MG63 (cell line): ENCODE measurements at regions not wholly inside any gene's neighbourhood (a gene's known extent, or its start where the extent isn't known, plus 50 kb on each side); places are given as distances from the start of the nearest gene placed in this dataset.
A peak's percentile ranks its signal among the peaks of the same experiment; 100 is the strongest.

Experiments used
- DNase-seq: peaks from one replicate; pipeline ENCODE4 v3.0.0-alpha.2; 2020
- H3K27me3 ChIP-seq: fragments of 250-450 bp; sonication (Bioruptor Pico); 2 replicates; pipeline ENCODE4 v1.5.1; 2020; ENCODE audit warnings: mild to moderate bottlenecking, moderate library complexity
- H3K36me3 ChIP-seq: fragments of 250-450 bp; sonication (Bioruptor Pico); 2 replicates; pipeline ENCODE4 v1.5.1; 2020; ENCODE audit warnings: mild to moderate bottlenecking, moderate library complexity
- H3K4me3 ChIP-seq: fragments of 250-450 bp; sonication (Bioruptor Pico); 2 replicates; pipeline ENCODE4 v1.5.1; 2020; ENCODE audit warnings: mild to moderate bottlenecking, moderate library complexity
- H3K9me3 ChIP-seq: fragments of 250-450 bp; sonication (Bioruptor Pico); 2 replicates; pipeline ENCODE4 v1.5.1; 2020; ENCODE audit warnings: mild to moderate bottlenecking, moderate library complexity

GRCh38 chr9:105858006-105858690, 163.8 kb downstream of the TMEM38B start:
- no peaks in the 10 kb centered on the region for H3K9me3 ChIP-seq
- H3K27me3 ChIP-seq, result no peaks in the 10 kb centered on the region
- DNase-seq, result no peak
- H3K4me3 ChIP-seq, result no peak overlapping the region
- H3K36me3 ChIP-seq, result no peaks in the 10 kb centered on the region

- DNase-seq, result no peak
- no peaks in the 10 kb centered on the region for H3K36me3 ChIP-seq
These were observed 164.5 kb downstream of the TMEM38B start for GRCh38 chr9:105858877-105859276.

GRCh38 chr9:105859428-105860091, 165.2 kb downstream of the TMEM38B start:
- H3K9me3 ChIP-seq, result no peaks in the 10 kb centered on the region
- H3K36me3 ChIP-seq, result no peaks in the 10 kb centered on the region
- H3K27me3 ChIP-seq, result no peaks in the 10 kb centered on the region
- no peak for DNase-seq
- H3K4me3 ChIP-seq, result no peak overlapping the region

More at GRCh38 chr9:105858877-105859276, 164.5 kb downstream of the TMEM38B start:
- no peaks in the 10 kb centered on the region for H3K9me3 ChIP-seq
- H3K4me3 ChIP-seq, result no peak overlapping the region
- H3K27me3 ChIP-seq, result no peaks in the 10 kb centered on the region

- Histone ChIP-seq H3K27me3 (no peaks in the 10 kb centered on the region), H3K9me3 (no peaks in the 10 kb centered on the region), H3K36me3 (no peaks in the 10 kb centered on the region), H3K4me3 (no peak overlapping the region)
- DNase-seq, result no peak
These were observed 166.2 kb downstream of the TMEM38B start for GRCh38 chr9:105860516-105860915.

- Histone ChIP-seq H3K4me3 (no peak overlapping the region), H3K9me3 (no peaks in the 10 kb centered on the region), H3K27me3 (no peaks in the 10 kb centered on the region), H3K36me3 (no peaks in the 10 kb centered on the region)
- no peak for DNase-seq
These were observed 167.6 kb downstream of the TMEM38B start for GRCh38 chr9:105861972-105862371.

- DNase-seq, result no peak
- Histone ChIP-seq H3K36me3 (no peaks in the 10 kb centered on the region), H3K27me3 (no peaks in the 10 kb centered on the region)
These were observed 170.0 kb downstream of the TMEM38B start for GRCh38 chr9:105864248-105864898.

GRCh38 chr9:105865285-105865684, 170.9 kb downstream of the TMEM38B start:
- H3K9me3 ChIP-seq, result no peaks in the 10 kb centered on the region
- H3K36me3 ChIP-seq, result no peaks in the 10 kb centered on the region
- no peaks in the 10 kb centered on the region for H3K27me3 ChIP-seq
- H3K4me3 ChIP-seq, result no peak overlapping the region
- DNase-seq, result no peak

More at GRCh38 chr9:105864248-105864898, 170.0 kb downstream of the TMEM38B start:
- H3K4me3 ChIP-seq, result no peak overlapping the region
- H3K9me3 ChIP-seq, result no peaks in the 10 kb centered on the region

GRCh38 chr9:105871540-105871939, 177.2 kb downstream of the TMEM38B start:
- Histone ChIP-seq H3K4me3 (no peak overlapping the region), H3K27me3 (no peaks in the 10 kb centered on the region; the same call in 1 of the 2 replicates), H3K9me3 (no peaks in the 10 kb centered on the region), H3K36me3 (no peaks in the 10 kb centered on the region)
- no peak for DNase-seq

- no peak for DNase-seq
These were observed 179.5 kb downstream of the TMEM38B start for GRCh38 chr9:105873801-105874200.

GRCh38 chr9:105877721-105878120, 183.4 kb downstream of the TMEM38B start:
- no peak overlapping the region for H3K4me3 ChIP-seq
- no peaks in the 10 kb centered on the region for H3K9me3 ChIP-seq
- DNase-seq, result no peak
- H3K36me3 ChIP-seq, result no peaks in the 10 kb centered on the region
- H3K27me3 ChIP-seq, result no peaks in the 10 kb centered on the region

More at GRCh38 chr9:105873801-105874200, 179.5 kb downstream of the TMEM38B start:
- H3K27me3 ChIP-seq, result no peaks in the 10 kb centered on the region; the same call in 1 of the 2 replicates
- H3K4me3 ChIP-seq, result no peak overlapping the region
- H3K9me3 ChIP-seq, result no peaks in the 10 kb centered on the region
- no peaks in the 10 kb centered on the region for H3K36me3 ChIP-seq

GRCh38 chr9:105879181-105879580, 184.8 kb downstream of the TMEM38B start:
- DNase-seq, result no peak
- no peaks in the 10 kb centered on the region for H3K9me3 ChIP-seq
- H3K4me3 ChIP-seq, result no peak overlapping the region
- H3K27me3 ChIP-seq, result no peaks in the 10 kb centered on the region
- no peaks in the 10 kb centered on the region for H3K36me3 ChIP-seq

- DNase-seq, result no peak
- Histone ChIP-seq H3K9me3 (no peaks in the 10 kb centered on the region), H3K4me3 (no peak overlapping the region), H3K27me3 (no peaks in the 10 kb centered on the region), H3K36me3 (no peaks in the 10 kb centered on the region)
These were observed 186.2 kb downstream of the TMEM38B start for GRCh38 chr9:105880517-105880916.

GRCh38 chr9:105881021-105881420, 186.7 kb downstream of the TMEM38B start:
- no peaks in the 10 kb centered on the region for H3K36me3 ChIP-seq
- H3K9me3 ChIP-seq, result no peaks in the 10 kb centered on the region

GRCh38 chr9:105881654-105882349, 187.5 kb downstream of the TMEM38B start:
- H3K36me3 ChIP-seq, result no peaks in the 10 kb centered on the region
- H3K27me3 ChIP-seq, result no peaks in the 10 kb centered on the region
- H3K4me3 ChIP-seq, result no peak overlapping the region
- DNase-seq, result peak; percentile 26
- H3K9me3 ChIP-seq, result no peaks in the 10 kb centered on the region

More at GRCh38 chr9:105881021-105881420, 186.7 kb downstream of the TMEM38B start:
- DNase-seq, result no peak
- Histone ChIP-seq H3K27me3 (no peaks in the 10 kb centered on the region), H3K4me3 (no peak overlapping the region)

- no peak for DNase-seq
- H3K4me3 ChIP-seq, result no peak overlapping the region
- H3K27me3 ChIP-seq, result no peaks in the 10 kb centered on the region
- no peaks in the 10 kb centered on the region for H3K36me3 ChIP-seq
- H3K9me3 ChIP-seq, result no peaks in the 10 kb centered on the region
These were observed 189.5 kb downstream of the TMEM38B start for GRCh38 chr9:105883847-105884246.

GRCh38 chr9:105884416-105884815, 190.1 kb downstream of the TMEM38B start:
- H3K4me3 ChIP-seq, result no peak overlapping the region

GRCh38 chr9:105886136-105886535, 191.8 kb downstream of the TMEM38B start:
- no peak overlapping the region for H3K4me3 ChIP-seq

More at GRCh38 chr9:105884416-105884815, 190.1 kb downstream of the TMEM38B start:
- DNase-seq, result no peak
- Histone ChIP-seq H3K27me3 (no peaks in the 10 kb centered on the region), H3K36me3 (no peaks in the 10 kb centered on the region), H3K9me3 (no peaks in the 10 kb centered on the region)

More at GRCh38 chr9:105886136-105886535, 191.8 kb downstream of the TMEM38B start:
- DNase-seq, result no peak
- H3K9me3 ChIP-seq, result no peaks in the 10 kb centered on the region
- no peaks in the 10 kb centered on the region for H3K36me3 ChIP-seq
- H3K27me3 ChIP-seq, result no peaks in the 10 kb centered on the region
